ENCODE measurements at regions not wholly inside any gene's neighbourhood (a gene's known extent, or its start where the extent isn't known, plus 50 kb on each side); places are given as distances from the start of the nearest gene placed in this dataset.

DNA sequence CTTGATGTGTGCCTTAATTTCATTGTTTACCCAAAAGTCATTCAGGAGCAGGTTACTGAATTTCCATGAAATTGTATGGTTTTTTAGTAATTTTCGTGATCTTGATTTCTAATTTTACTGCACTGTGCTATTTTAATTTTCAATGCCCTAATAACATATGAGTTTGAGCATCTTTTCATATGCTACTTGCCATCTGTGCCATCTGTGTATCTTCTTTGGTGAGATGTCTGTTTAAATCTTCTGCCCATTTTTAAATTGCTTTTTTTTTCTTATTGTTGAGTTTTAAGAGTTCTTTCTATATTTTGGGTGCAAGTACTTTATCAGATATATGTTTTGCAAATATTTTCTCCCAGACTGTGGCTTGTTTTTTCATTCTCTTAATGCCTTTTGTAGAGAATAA, 165.9 kb downstream of the ST6GAL2 start:
- ATAC-seq: no peak

- no peak for ATAC-seq
Observed at GRCh38 chr2:106724301-106724794, 161.6 kb downstream of the ST6GAL2 start.

DNA sequence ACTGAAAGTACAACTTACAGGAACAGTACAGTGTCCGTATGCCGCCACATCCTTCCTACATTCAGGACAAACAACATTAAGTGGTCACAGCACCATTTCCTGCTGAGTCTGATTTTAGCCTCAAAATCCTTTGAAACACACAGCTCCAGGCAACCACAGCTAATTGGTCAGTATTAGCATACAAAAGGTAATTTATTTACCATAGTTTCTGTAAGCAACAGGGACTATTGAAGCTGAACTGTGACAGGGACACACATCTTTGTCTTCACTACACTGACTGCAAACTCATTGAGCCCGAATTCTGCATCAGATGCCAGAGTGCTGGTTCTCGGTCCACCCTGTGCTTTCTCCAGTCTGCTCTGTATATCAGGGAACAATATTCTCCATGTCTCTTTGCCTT, 151.8 kb downstream of the ST6GAL2 start:
- ATAC-seq: no peak

DNA sequence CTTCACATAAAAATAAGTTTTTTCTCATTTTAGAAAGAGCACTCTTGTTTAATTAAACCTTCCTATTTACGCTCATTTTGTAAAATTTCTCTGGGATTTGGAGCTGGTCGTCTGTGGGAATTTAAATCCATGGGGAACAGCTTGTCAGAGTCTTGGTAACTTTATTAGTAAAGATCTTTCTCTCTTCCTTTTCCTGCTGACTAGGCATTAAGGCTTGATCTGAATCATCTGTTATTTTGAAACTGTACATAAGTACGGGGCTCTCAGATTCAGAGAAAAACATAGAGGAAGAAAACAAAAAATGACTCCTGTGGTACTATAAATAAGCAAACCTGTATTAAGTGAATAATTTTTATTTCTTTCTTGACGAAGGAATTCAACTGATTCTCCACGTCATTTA, 150.2 kb downstream of the ST6GAL2 start:
- ATAC-seq: no peak

DNA sequence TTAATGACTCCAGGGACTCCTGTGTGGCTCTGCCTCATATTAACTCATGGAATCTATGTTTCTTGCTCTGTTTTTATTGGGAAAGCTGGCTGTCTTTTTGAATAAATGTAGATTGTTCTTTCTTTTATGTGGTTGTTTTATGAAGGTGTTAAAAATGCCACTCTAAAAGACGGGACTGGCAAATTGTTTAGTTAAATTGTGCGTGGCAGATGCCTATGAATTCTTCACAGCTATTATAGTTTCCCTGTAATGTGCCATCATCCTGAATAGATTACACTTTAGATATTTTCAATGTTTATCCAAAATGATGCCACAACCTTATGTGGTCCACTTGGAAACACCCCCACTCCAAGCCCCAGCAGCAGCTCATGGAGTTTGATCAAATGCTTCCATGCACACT, 149.7 kb downstream of the ST6GAL2 start:
- no peak for ATAC-seq

DNA sequence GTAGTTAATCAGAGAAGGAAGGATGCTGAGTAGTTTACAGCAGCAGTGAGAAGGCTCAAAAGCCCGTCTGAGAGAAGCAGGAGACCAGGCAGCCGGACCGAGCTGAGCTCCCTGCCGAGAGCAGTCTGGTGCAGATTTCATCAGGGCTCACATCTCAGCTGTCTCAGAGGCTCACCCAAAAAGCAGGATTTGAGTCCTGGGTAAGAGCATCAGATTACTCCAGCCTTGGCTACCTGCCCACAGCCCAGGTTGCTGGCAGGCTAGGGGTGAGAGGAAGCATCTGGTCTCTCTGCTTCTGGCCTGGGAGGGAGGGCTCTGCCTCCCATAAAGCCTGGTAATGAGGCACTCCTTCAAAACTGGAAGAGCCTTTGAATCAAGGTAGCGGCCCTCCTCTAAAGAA, 140.5 kb downstream of the ST6GAL2 start:
- no peak for ATAC-seq

DNA sequence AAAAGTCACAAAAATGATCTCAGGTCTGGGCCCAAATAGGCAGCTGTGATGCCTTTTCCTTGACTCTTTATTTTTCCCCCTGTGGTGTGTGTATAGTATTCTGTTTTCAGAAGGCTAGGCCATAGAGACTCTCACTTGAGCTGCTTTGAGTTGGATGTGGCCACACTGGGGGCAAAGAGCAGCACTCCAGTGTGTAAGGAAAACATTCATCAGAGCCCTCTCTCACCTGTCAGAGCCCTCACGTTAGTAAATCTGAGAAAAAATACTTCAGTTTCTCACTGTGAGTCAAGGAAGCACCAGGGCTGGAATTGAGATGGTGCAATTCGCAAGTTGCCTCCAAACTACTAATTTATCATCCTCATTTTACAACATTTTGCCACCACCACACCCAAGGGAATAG, 136.1 kb downstream of the ST6GAL2 start:
- ATAC-seq: no peak

Data from activated CD4-positive, CD25-positive, alpha-beta regulatory T cell treated with anti-CD3 and anti-CD28 coated beads, Interleukin-2, amount 50 U/mL, for 24 hours (primary cell).